NCI-H1417 (cell line): ENCODE measurements at regions not wholly inside any gene's neighbourhood (a gene's known extent, or its start where the extent isn't known, plus 50 kb on each side); places are given as distances from the start of the nearest gene placed in this dataset.
"Not testable (repeated sequence)": the region's sequence is repeated elsewhere in the genome, so short reads cannot be mapped to it uniquely, and the experiment has no call there.

Experiments
- DNase-seq, 3 experiments: peaks; one replicate each; lab custom pipeline; 2025; lab: John Stamatoyannopoulos, UW

GRCh38 chr3:20250314-20250713, 64.3 kb upstream of the SGO1 start:
- no peak for DNase-seq

GRCh38 chr3:20246662-20247061, 60.7 kb upstream of the SGO1 start:
- DNase-seq, result no peak

DNA sequence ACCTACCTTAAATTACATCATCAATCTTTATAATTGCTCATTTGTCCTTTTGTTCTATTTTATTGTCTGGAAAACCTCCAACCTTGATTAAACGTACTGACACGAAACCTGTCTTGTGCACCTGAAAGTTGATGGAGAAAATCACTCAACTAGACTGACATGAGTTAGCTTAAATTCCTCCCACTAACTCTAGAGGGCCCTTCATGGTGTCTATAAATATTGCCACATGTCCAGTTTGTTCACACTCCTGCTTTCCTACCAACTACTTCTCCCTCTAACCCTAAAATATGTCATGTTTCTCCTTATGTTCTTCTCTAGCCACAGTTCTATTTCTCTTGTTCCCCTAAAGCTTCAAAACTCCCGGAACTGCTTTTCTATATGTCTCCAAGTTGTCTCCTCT, 59.8 kb upstream of the SGO1 start:
- no peak for DNase-seq

- no peak for DNase-seq
These were observed 54.3 kb upstream of the SGO1 start for GRCh38 chr3:20240154-20240883.

- not testable (repeated sequence) for DNase-seq
These were observed 52.2 kb upstream of the SGO1 start for GRCh38 chr3:20238199-20238598.

- no peak for DNase-seq
These were observed 50.6 kb upstream of the SGO1 start for GRCh38 chr3:20236603-20237002.
